Caco-2 (cell line): ENCODE measurements at regions not wholly inside any gene's neighbourhood (a gene's known extent, or its start where the extent isn't known, plus 50 kb on each side); places are given as distances from the start of the nearest gene placed in this dataset.

Experiments
- BruUV-seq: library from RNA; stranded (reverse); fragments of 400-500 nt; replicated peaks from 2 replicates; lab custom pipeline; 2021; lab: Mats Ljungman, UMichigan
- CTCF ChIA-PET: fragments of 300-600 bp; sonication (Branson Sonifier 250); formaldehyde crosslinking; loops from one replicate; lab custom pipeline; 2022; ENCODE audit warnings: antibody characterized with exemption; lab: Charles Lee
- POLR2A ChIA-PET: fragments of 300-600 bp; sonication (Branson Sonifier 250); formaldehyde crosslinking; loops from one replicate; lab custom pipeline; 2022; ENCODE audit warnings: antibody characterized with exemption; lab: Charles Lee
- DNase-seq, 2 experiments: peaks; one replicate each; pipeline versions ENCODE4 v3.0.0 to v3.0.0-alpha.2; 2020 to 2022
- H3K27me3 ChIP-seq: replicated peaks from 2 replicates; pipeline ENCODE4 v1.6.0; 2011; ENCODE audit warnings: low read length; ENCODE audit not compliant: control insufficient read depth, insufficient read depth
- H3K36me3 ChIP-seq: 2 replicates; pipeline ENCODE4 v1.5.1; 2011; ENCODE audit warnings: low read length; ENCODE audit not compliant: control insufficient read depth, insufficient read depth
- H3K4me1 ChIP-seq: fragments of 250-450 bp; sonication (Bioruptor Pico); 2 replicates; pipeline ENCODE4 v1.5.1; 2020; ENCODE audit warnings: mild to moderate bottlenecking
- H3K4me3 ChIP-seq: 2 replicates; pipeline ENCODE4 v1.5.1; 2011; ENCODE audit warnings: low read depth, mild to moderate bottlenecking, control low read depth, low read length
- H3K9me3 ChIP-seq: fragments of 250-450 bp; sonication (Bioruptor Pico); 2 replicates; pipeline ENCODE4 v1.5.1; 2020; ENCODE audit warnings: mild to moderate bottlenecking, moderate library complexity
- H3K27ac Mint-ChIP-seq: one replicate; pipeline ENCODE4 v1.8.0; 2022; ENCODE audit warnings: mixed read lengths; ENCODE audit not compliant: unreplicated experiment
- H3K27me3 Mint-ChIP-seq: one replicate; pipeline ENCODE4 v1.8.0; 2022; ENCODE audit warnings: mixed read lengths; ENCODE audit not compliant: insufficient read depth, unreplicated experiment
- H3K36me3 Mint-ChIP-seq: one replicate; pipeline ENCODE4 v1.8.0; 2022; ENCODE audit warnings: mild to moderate bottlenecking, mixed read lengths; ENCODE audit not compliant: insufficient read depth, unreplicated experiment
- H3K4me1 Mint-ChIP-seq: one replicate; pipeline ENCODE4 v1.8.0; 2022; ENCODE audit warnings: low read depth, mixed read lengths; ENCODE audit not compliant: unreplicated experiment
- H3K4me3 Mint-ChIP-seq: one replicate; pipeline ENCODE4 v1.8.0; 2022; ENCODE audit warnings: mild to moderate bottlenecking, moderate library complexity, mixed read lengths; ENCODE audit not compliant: unreplicated experiment
- H3K9me3 Mint-ChIP-seq: one replicate; pipeline ENCODE4 v1.8.0; 2022; ENCODE audit warnings: mixed read lengths; ENCODE audit not compliant: unreplicated experiment
- CTCF ChIP-seq, 2 experiments: fragments of 200-600 bp in 1 of 2; IDR thresholded peaks; 1 replicate in 1 of 2; 2 replicates in 1 of 2; pipeline versions ENCODE4 v1.5.1 to v1.8.0; 2011 to 2022; ENCODE audit warnings: antibody characterized with exemption in 1 of 2, control low read depth in 1 of 2, inconsistent platforms in 1 of 2, low read depth in 1 of 2, low read length in 1 of 2, mild to moderate bottlenecking in 1 of 2, moderate library complexity in 1 of 2; ENCODE audit not compliant: insufficient read depth in 1 of 2, severe bottlenecking in 1 of 2, unreplicated experiment in 1 of 2
- intact Hi-C: fragments of 100-400 bp; cut with micrococcal nuclease; formaldehyde crosslinking; loops from one replicate; pipeline ENCODE4 v1.10.0; 2022; ENCODE audit not compliant: unreplicated experiment

- Histone ChIP-seq H3K9me3 (no peaks in the 10 kb centered on the region), H3K27me3 (no peaks in the 10 kb centered on the region), H3K4me1 (no peaks in the 10 kb centered on the region), H3K4me3 (no peak overlapping the region), H3K36me3 (no peaks in the 10 kb centered on the region)
- POLR2A ChIA-PET: no interaction called here
- no peak for TF ChIP-seq CTCF (IDR thresholded peaks at IDR 0.05; ENCODE audit: insufficient read depth in 1 of 2, low read depth in 1 of 2, low read length in 1 of 2, severe bottlenecking in 1 of 2, unreplicated experiment in 1 of 2)
- H3K4me1 Mint-ChIP-seq: no peaks in the 10 kb centered on the region
- no peak overlapping the region for H3K27ac Mint-ChIP-seq
- DNase-seq: no peak
- intact Hi-C loops: no loop called here
- CTCF ChIA-PET: no interaction called here
- H3K4me3 Mint-ChIP-seq: no peak overlapping the region
- H3K9me3 Mint-ChIP-seq: no peaks in the 10 kb centered on the region
- H3K36me3 Mint-ChIP-seq: no peaks in the 10 kb centered on the region
- no TSS peak for BruUV-seq
- peaks cover 13% of the 10 kb centered on the region for H3K27me3 Mint-ChIP-seq
These were observed 208.9 kb downstream of the RSL24D1 start for GRCh38 chr15:54987881-54988280.

GRCh38 chr15:54979964-54980363 lies 216.8 kb downstream of the RSL24D1 start:
- H3K4me1 Mint-ChIP-seq: no peaks in the 10 kb centered on the region
- H3K4me3 Mint-ChIP-seq: no peak overlapping the region
- no peaks in the 10 kb centered on the region for H3K36me3 Mint-ChIP-seq
- no peaks in the 10 kb centered on the region for H3K36me3 ChIP-seq
- H3K27ac Mint-ChIP-seq: no peak overlapping the region
- no peaks in the 10 kb centered on the region for H3K9me3 ChIP-seq
- CTCF ChIA-PET: no interaction called here
- H3K27me3 Mint-ChIP-seq: peaks cover 27% of the 10 kb centered on the region
- H3K4me1 ChIP-seq: no peaks in the 10 kb centered on the region
- BruUV-seq: no TSS peak
- intact Hi-C loops: no loop called here
- POLR2A ChIA-PET: no interaction called here
- H3K9me3 Mint-ChIP-seq: no peaks in the 10 kb centered on the region
- no peak for TF ChIP-seq CTCF (IDR thresholded peaks at IDR 0.05; ENCODE audit: insufficient read depth in 1 of 2, low read depth in 1 of 2, low read length in 1 of 2, severe bottlenecking in 1 of 2, unreplicated experiment in 1 of 2)
- no peak for DNase-seq
- no peaks in the 10 kb centered on the region for H3K27me3 ChIP-seq
- no peak overlapping the region for H3K4me3 ChIP-seq

- BruUV-seq: no TSS peak
- H3K27ac Mint-ChIP-seq: no peak overlapping the region
These were observed 234.1 kb downstream of the RSL24D1 start for GRCh38 chr15:54962637-54963036.

More at GRCh38 chr15:54962637-54963036, 234.1 kb downstream of the RSL24D1 start:
- TF ChIP-seq CTCF (IDR thresholded peaks at IDR 0.05; ENCODE audit: insufficient read depth in 1 of 2, low read depth in 1 of 2, low read length in 1 of 2, severe bottlenecking in 1 of 2, unreplicated experiment in 1 of 2): no peak
- Mint-ChIP-seq H3K4me3 (no peak overlapping the region), H3K27me3 (no peaks in the 10 kb centered on the region), H3K36me3 (no peaks in the 10 kb centered on the region), H3K9me3 (peaks cover 10% of the 10 kb centered on the region), H3K4me1 (no peaks in the 10 kb centered on the region)
- intact Hi-C loops: no loop called here
- Histone ChIP-seq H3K4me1 (no peaks in the 10 kb centered on the region), H3K4me3 (no peak overlapping the region), H3K27me3 (no peaks in the 10 kb centered on the region), H3K36me3 (no peaks in the 10 kb centered on the region), H3K9me3 (no peaks in the 10 kb centered on the region)
- DNase-seq: no peak
- POLR2A ChIA-PET: no interaction called here
- CTCF ChIA-PET: no interaction called here
